ENCODE measurements at regions not wholly inside any gene's neighbourhood (a gene's known extent, or its start where the extent isn't known, plus 50 kb on each side); places are given as distances from the start of the nearest gene placed in this dataset.

- TF ChIP-seq CTCF (IDR thresholded peaks at IDR 0.05) (no peak), POLR2A (IDR thresholded peaks at IDR 0.05) (no peak)
These were observed 69.0 kb upstream of the HPF1 start for GRCh38 chr4:169826634-169827187.

All from esophagus squamous epithelium (tissue), 4 donors.